Panc1 (cell line): ENCODE measurements at regions not wholly inside any gene's neighbourhood (a gene's known extent, or its start where the extent isn't known, plus 50 kb on each side); places are given as distances from the start of the nearest gene placed in this dataset.
"Not testable (repeated sequence)": the region's sequence is repeated elsewhere in the genome, so short reads cannot be mapped to it uniquely, and the experiment has no call there.

Experiments
- CTCF ChIP-seq: fragments of 450-650 bp; IDR thresholded peaks from 2 replicates; pipeline ENCODE4 v1.5.1; 2017; ENCODE audit warnings: mild to moderate bottlenecking
- POLR2AphosphoS5 ChIP-seq: IDR thresholded peaks from 2 replicates; pipeline ENCODE4 v1.6.1; 2012; ENCODE audit warnings: mild to moderate bottlenecking, low read depth, low read length, moderate library complexity
- REST ChIP-seq, 2 experiments: IDR thresholded peaks; 2 replicates each; pipeline ENCODE4 v1.6.1; 2011 to 2012; ENCODE audit warnings: low read depth in 2 of 2, control low read depth in 1 of 2, low read length in 1 of 2, mild to moderate bottlenecking in 1 of 2, moderate library complexity in 1 of 2; ENCODE audit not compliant: insufficient read depth in 1 of 2
- SIN3A ChIP-seq: IDR thresholded peaks from 2 replicates; pipeline ENCODE4 v1.6.1; 2012; ENCODE audit warnings: low read depth, mild to moderate bottlenecking, low read length, moderate library complexity, borderline replicate concordance; ENCODE audit not compliant: insufficient read depth
- TCF7L2 ChIP-seq: IDR thresholded peaks from 2 replicates; pipeline ENCODE4 v1.6.1; 2011; ENCODE audit warnings: mild to moderate bottlenecking, low read depth, low read length, inconsistent platforms

GRCh38 chr13:103880146-103880545 is 813.9 kb upstream of the SLC10A2 start:
- TF ChIP-seq TCF7L2; CTCF; POLR2AphosphoS5; REST (IDR thresholded peaks at IDR 0.05; ENCODE audit: insufficient read depth in 1 of 2, low read depth in 2 of 2, low read length in 1 of 2); SIN3A: not testable (repeated sequence)
